ENCODE measurements at regions not wholly inside any gene's neighbourhood (a gene's known extent, or its start where the extent isn't known, plus 50 kb on each side); places are given as distances from the start of the nearest gene placed in this dataset.

DNA sequence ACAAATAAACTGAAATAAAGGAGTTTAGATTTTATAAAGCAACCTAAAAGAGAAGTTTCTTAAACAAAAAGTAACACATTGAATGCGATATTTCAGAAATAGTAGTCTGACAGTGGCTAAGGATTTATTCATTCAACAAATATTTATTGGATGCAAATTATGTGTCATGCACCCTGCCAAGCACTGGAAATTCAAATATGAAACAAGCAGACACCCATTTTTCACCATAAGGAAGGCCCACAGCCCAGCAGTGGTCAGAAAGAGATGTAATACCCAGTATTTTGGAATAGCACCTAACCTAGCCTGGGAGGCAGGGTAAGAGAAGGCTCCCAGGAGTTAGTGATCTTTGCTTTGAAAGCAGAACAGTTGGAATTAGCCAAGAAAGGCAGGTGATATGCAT lies 855.1 kb upstream of the TENM3 start:
- no peak for DNase-seq (ENCODE audit: low spot score)

DNA sequence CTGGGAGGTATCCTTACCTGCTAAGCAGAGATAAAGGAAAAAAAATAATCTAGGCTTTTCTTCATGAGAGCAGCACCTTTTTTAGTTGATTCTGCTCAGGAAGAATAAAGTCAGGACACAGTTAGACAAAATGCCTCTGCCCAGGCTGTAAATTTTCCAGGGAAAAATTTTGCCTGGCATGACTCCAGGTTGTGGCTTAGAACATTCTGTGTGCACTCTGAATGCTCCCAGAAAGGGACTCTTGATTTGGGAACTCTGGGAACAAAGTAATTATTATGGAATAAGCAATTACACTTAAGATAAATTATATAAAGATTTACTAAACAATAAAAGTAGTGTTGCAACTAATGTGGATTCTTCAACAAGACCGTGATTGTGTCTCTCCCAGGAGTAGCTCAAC lies 826.2 kb upstream of the TENM3 start:
- no peak for DNase-seq (ENCODE audit: low spot score)

DNA sequence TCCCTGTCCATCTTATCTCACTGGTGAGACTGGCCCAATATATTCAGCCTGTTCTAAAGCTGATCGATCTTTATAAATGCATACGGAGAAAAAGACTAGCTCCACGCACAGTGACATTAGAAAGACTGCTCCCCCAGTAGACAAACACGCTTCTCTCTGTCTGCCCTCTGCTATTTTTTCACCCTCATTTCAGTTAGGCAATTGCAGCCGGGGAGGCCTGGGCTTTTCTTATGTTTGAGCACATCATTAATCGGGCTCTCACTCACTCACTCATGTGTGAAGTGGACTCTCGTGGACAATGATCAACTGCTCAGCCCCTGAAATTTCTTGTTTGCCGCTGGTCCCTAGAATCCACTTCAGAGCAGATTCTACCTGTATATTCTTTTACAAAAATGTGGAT lies 824.7 kb upstream of the TENM3 start:
- no peak for DNase-seq (ENCODE audit: low spot score)

DNA sequence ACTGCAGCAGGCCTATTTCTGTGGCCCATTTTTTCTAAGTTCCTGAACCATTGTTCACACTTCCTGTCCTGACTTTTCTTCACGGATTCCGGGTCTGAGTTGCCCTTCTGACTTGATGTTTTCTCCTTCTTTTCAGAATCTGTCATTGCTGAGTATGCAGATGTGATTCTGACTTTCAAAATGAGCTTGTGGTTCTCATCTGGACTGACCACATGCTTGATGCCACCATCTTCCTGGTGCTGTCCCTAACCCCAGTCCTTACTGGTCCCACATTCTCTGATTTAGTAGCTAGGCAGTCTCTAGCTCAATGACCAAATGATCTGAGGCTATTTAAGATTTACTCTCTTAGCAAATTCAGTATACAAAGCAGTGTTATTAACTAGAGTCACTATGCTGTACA lies 822.3 kb upstream of the TENM3 start:
- no peak for DNase-seq (ENCODE audit: low spot score)

DNA sequence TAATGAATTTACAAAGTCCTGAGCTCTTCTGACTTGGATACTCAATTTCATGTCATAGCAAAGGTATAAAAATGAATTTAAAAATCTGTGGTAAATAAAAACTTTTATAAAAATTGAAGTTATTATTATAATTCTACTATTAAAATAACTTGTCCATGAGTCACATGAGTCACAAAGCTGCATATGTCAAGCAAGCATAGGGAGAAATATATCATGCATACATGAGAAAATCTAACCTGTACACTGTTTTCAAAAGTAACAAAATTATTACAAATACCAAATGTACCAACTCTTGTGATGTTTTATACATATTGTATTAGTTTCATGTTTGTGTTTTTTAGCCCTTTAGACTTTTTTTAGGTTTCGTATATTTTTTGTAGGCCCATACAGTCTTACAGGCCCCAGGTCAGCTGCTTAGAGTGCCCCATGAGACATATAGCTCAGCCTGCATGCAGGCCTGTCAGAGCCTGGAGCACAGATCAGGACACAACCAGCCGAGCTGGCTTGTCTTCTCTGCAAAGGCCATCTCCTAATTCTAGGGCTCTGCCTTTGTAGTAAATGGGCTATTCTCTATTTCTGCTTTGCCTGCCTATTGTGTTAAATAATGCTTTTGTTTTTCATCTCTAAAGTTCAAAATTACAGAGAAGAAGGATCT lies 818.7 kb upstream of the TENM3 start:
- no peak for DNase-seq (ENCODE audit: low spot score)

DNA sequence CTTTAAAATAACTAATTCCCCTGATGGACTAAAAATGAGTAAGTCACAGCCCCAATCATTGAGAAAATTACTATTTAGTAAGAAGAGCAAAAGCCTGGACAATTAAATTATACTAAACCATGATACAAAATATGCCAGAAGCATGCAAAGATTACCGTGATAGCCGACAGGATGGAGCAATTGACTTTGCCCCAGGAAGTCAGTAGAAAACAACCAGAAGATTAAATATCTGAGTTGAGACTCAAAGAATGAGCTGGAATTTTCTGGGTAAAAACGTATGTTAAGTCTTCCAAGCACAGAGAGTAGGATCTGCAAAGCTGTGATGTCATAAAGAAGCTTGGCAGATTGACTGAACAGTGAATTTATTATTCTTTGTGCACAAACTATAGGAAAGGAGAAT lies 816.1 kb upstream of the TENM3 start:
- DNase-seq (ENCODE audit: low spot score): no peak

DNA sequence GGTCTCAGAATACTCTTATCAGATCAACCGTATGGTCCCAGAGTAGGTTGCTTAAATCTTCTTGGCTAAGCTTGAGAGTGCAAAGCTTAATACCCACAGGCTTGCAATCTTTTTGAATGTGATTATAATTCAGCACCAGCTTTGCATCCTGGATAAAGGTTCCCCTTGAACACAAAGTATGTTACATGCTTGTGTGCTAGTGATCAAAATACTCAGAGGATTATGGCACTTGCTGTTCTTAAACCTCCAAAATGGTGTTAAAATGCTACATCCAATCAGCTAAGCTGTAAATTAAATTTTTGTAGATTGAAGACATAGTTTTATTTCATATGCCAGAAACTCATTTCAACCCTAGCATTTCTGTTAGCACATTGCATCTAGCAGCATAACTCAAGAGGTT lies 812.2 kb upstream of the TENM3 start:
- no peak for DNase-seq (ENCODE audit: low spot score)

DNA sequence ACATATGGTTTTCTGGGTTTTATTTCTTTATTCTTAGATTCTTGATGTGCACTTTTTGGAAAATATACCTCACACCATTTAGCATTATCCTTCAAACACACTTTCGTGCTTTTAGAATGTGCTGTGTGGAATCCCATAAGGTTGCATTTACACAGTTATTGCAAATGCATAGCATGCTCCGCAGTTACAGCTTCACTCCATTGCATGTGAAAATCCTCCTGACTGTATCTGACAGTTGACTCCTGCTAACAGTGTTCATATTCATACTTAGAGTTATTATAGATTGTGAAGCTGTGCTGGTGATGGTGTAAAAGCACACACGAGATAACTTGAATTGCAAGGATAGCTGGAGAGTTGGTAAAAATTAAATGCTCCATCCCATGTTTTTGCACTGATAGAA lies 811.5 kb upstream of the TENM3 start:
- no peak for DNase-seq (ENCODE audit: low spot score)

DNA sequence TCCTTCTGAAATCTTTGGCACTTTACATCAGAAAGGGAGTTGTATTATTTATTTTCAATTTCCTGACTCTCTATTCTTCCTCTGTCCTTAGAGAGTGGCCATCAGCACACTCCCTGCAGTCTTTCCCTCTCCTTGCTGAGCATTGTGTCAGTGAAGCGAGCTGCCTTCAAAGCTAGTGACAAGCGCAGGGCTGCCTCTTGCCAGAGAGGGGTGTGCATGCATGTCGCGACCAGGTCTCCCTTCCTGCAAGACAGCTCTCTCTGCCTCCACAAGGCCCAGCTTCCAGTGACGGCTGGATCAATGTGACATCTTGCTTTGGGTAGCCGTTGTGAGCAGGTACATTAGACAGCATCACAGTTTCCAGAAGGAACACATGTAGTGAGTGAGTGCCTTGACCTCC lies 810.9 kb upstream of the TENM3 start:
- DNase-seq (ENCODE audit: low spot score): no peak

DNA sequence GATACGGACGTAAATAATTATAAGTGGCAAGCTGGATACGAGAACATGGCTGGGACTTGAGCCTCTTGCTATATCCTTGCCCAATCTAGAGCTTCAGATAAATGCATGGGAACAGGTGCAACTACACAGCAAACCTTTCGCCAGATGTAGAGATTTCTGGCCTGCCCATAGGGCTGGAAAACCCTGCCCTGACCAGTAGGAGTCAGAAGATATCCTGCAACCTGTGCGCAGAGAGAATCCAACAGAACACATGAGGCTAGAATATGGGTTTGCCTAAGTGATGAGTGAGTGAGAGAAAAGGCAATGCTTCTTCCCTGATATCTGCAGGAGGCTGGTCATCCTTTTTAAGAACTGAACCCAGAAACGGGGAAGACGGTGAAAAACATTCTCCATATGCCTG lies 805.3 kb upstream of the TENM3 start:
- DNase-seq (ENCODE audit: low spot score): no peak

DNA sequence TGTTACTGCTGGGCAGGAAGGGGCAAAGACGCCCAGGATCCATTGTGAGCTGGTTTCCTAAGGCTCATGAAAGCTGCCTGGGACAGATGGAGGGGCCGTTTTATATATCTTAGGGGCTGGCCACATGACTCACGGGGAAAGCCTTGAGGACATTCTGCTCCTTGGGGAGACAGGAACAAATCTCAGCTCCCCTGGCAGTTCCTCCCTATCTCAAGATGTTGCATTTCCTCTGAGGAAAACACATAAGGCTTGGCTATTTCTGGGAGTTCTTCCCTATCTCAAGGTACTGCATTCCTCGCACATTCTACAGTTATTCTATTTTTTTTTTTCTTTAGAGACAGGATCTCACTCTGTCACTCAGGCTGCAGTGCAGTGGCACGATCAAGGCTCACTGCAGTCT lies 804.6 kb upstream of the TENM3 start:
- no peak for DNase-seq (ENCODE audit: low spot score)

DNA sequence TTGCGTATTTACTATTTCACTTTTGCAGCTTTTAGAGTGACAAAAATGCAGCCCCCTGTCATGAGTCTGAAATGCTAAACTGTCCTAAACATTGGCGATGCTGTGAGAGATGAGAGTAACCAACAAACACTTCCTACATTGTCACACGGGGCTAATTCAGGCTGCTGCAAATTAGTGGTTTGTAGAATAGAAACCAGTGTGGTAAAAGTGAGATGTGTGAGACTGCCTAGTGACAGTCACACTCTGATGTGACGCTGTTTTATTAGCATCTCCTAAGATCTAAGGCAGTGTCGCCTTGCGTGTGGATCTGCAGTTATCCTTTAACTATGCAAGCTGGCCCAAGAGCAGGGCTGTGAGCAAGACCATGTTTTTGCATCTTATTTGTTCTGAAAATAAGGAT lies 800.2 kb upstream of the TENM3 start:
- DNase-seq (ENCODE audit: low spot score): no peak

DNA sequence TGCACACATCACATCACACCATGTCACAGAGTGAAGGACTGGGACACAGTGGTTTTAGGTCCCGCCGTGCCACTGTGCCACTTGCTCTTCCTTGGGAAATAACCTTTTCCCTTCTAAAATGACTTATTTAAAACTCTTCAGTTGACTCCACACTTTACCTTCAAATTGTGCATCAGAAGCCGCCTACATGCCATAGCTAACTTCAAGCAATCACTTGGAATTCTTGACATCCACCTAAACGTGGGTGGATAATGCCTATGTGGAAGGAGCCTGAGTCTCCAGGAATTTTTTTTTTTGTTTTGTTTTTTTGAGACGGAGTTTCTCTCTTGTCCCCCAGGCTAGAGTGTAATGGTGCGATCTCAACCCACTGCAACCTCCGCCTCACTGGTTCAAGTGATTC lies 777.4 kb upstream of the TENM3 start:
- DNase-seq (ENCODE audit: low spot score): no peak

DNA sequence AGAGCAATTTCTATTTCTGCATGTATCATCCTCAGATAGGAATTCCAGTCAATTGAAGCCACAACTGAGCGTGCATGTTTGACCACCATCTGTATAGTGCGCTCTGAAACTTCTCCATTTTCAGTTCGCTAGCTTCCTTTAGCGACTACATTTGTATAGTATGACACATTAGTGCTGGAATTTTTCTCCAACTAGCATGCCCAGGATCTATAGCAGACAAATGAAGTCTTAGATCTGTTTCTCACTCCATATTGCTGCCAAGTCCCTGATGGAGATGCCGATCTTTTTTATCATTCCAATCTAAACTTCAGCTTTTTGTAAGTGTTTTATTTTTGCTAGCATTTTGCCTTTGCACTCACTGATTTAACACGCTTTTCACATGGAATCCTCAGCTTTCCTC lies 774.8 kb upstream of the TENM3 start:
- no peak for DNase-seq (ENCODE audit: low spot score)

DNA sequence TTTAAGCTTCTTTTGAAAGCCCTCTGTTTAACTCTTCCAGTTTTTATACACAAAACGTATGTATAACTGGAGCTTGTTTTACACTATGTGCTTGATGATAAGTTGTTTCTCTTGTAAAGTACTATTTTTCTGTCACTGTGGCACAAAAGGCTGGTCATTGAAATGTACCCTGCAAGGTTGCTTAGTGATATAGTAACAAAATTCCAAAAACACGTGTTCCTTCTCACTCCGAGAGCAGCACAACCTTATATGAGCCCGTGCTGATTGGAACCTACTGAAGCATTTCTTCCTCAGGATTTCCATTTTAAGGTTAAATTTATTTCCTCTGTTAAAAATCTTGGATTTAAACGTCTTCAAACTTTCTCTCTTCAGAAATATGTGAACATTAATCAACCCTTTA lies 772.9 kb upstream of the TENM3 start:
- no peak for DNase-seq (ENCODE audit: low spot score)

DNA sequence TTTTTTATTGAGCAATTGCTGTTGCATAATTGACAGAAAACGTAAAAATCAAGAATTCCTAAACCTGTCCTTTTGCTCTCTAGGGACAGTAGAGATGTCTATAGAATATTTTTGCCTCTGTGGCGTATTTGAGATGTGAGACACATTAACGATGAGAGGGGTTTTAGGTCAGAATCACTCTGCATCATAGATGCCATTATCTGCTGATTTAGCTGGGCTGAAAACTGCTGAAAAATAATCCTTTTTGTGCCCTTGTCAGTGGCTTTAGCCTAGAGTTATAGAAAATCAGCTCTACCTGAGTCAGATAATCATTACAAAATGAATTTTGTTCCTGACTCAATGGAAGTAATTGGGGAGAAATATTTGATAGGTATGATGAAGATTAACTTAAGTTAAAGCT lies 767.8 kb upstream of the TENM3 start:
- no peak for DNase-seq (ENCODE audit: low spot score)

DNA sequence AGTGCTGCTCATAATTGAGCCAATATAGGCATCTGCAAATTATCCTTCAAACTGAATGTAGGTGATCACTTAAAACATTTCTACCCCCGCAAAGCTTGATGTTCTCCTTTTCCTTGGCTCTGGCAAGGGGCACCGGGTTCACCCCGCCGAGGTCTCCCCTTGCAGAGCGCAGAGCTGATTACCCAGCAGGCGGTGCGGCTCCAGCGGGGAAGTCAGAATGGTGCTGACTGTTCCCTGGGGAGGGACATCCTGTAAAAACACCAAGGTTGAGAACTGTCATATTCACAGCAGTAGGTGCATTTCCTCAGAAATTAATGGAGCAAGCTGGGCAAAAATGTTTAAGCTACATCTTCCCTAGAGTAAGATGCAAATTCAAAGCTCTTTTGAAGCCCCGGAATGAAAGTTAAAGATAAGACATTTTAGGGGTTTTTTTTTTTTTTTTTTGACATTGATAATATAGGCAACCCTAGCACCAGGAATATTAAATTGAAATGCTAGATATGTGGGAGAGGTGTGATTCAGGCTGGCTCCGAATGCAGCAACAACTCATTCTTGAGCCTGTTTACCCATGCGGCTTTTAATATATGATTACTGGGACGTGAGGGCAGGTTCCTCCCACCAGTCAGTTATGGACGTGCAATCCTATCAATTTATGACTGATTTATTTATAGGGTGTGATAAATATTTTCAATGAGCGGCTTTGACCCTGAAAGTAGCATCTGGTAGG lies 767.3 kb upstream of the TENM3 start:
- DNase-seq (ENCODE audit: low spot score): no peak

DNA sequence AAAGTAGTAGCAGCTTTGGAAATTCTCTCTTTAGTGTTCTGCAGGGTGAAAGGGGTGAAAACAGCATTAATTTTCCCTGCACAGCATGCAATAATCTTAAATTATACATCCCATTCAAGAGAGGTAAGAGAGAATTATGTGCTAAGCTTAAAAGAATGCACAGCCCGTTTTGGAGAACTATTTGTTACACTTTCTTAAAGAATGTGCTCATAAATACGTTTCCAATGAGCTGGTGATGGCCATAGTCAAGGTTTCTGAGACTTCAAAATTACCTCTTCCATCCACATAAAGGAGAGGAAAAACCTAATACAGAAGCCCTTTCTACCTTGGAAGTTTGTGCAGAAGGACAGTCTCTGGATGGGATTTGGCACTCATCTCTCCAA lies 766.7 kb upstream of the TENM3 start:
- no peak for DNase-seq (ENCODE audit: low spot score)

DNA sequence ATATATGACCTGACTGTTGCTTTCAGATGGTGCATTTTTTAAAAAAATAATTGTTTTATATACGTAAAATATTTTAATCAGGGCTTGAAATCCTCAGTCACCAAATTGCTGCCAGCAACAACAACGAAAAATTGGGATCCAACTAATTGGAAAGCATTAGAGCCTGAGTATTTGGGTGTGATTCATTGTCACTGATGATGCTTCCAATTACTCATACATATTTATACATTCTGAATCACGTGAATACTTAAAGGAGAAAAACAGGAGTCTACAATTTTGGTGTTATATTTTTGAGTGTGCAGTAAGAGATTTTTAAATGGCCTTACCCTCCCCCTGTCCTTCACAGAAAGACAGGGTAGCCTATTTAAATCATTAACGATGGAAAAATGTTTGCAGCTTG lies 765.6 kb upstream of the TENM3 start:
- DNase-seq (ENCODE audit: low spot score): no peak

DNA sequence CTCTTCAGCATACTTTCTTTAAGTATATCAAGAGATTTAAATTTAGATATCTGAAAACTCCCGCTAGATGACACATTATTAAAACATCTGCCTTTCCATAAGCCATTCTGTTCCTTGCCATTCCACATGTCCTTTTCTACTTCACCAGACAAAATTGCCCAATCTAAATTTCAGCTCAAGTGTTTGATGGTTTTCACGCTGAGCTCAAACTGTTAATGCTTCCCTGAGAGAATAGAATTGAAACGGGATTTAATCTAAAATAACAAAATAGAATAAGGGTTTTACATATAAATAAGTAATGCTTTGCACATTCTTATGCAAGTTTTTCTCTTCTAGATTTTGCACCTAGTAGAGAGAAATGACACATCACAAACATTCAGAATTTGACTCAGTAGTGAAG lies 764.5 kb upstream of the TENM3 start:
- no peak for DNase-seq (ENCODE audit: low spot score)

DNA sequence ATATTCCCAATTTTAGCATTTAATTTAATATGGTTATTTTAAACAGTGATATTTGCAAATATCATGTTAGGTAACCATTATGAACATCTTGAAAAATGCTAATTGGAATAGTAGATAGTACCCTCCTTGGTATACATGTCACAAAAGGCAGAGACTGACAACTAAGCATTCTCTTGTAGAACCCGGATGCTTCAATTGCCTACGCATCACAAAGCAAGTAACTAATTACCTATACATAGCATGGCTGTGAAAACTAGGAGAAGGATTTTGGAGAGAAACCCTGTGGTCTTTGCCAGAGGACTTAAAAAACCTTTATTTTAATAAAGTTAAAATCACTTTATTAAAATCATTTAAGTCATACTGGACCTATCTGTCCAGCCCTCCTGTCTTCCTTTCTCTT lies 764.1 kb upstream of the TENM3 start:
- no peak for DNase-seq (ENCODE audit: low spot score)

DNA sequence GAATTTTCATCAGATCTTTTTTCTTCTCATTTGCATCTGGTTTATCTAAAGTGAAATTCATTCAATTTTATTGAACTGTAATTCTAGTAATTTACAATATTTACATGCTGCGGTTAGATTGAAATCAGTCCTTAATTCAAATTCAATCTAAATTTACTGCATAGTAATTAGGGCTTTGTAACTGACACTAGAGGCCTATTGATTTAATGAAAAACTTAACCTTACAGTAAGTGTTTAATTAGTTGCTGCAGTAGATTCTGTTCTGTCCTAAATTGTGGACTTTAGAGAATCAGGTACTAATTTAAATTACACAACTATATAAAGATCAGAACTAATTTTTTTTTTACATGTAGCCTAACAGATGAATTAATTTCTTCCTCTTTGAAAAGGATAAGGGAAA lies 758.8 kb upstream of the TENM3 start:
- DNase-seq (ENCODE audit: low spot score): no peak

DNA sequence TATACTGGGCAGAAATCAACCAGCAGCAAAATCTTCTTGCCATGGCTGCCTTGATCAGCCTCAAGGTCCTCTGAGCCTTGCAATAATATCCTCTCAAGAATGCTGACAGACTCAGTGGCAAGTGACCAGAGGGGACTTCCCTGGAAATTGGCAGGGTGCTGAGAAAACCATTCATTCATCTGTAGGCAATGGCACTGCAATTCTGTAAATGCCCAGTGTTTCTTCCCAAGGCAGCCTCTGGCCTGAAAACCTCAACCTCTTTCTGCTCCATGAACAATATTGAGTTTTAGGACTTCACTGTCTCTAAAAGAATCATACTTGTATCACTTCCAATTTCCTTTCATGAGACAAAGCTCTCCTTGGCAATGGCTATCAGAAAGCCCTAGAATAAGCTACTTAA lies 754.3 kb upstream of the TENM3 start:
- DNase-seq (ENCODE audit: low spot score): no peak

DNA sequence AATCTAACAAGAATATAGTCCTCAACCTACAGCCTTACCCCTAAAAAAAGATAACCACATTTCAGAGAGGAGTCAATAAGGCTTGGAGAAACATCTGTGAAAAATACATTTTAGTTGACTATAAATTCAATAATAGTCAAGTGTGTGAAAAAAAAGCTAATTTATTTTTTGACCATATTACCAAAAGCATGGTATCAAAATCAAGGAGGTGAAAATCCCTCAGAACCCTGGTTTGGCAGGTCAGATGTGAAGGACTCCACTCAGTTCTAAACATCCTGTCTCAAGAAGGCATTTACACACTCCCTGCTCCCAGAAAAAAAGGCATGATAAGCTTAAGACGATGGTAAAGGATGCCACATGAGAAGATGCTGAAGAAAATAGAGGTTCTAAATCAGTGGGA lies 745.1 kb upstream of the TENM3 start:
- no peak for DNase-seq (ENCODE audit: low spot score)
